K562 (cell line): ENCODE measurements at regions not wholly inside any gene's neighbourhood (a gene's known extent, or its start where the extent isn't known, plus 50 kb on each side); places are given as distances from the start of the nearest gene placed in this dataset.

Experiments
- ATF1 ChIP-seq, 2 experiments: fragments of 450-650 bp in 1 of 2; IDR thresholded peaks; 2 replicates each; pipeline ENCODE4 v1.6.1; 2016; ENCODE audit warnings: missing compliant biosample characterization in 1 of 2, missing genetic modification characterization in 1 of 2
- CBFA2T3 ChIP-seq: fragments of 450-650 bp; IDR thresholded peaks from 2 replicates; pipeline ENCODE4 v1.6.1; 2017
- DNMT1 ChIP-seq: fragments of 450-650 bp; IDR thresholded peaks from 2 replicates; pipeline ENCODE4 v1.6.1; 2016; ENCODE audit warnings: antibody characterized with exemption, mild to moderate bottlenecking
- FOSL1 ChIP-seq: fragments of 200-800 bp; sonication (Bioruptor generic); conservative IDR thresholded peaks from 2 replicates; pipeline ENCODE4 v1.6.1; 2016; ENCODE audit warnings: missing genetic modification characterization, missing compliant biosample characterization
- GATAD2A ChIP-seq: fragments of 450-650 bp; IDR thresholded peaks from 2 replicates; pipeline ENCODE4 v1.6.1; 2017
- JUN ChIP-seq, 2 experiments: sonication (generic) in 1 of 2; formaldehyde crosslinking in 1 of 2; IDR thresholded peaks; 2 replicates each; pipeline versions ENCODE4 v1.6.1 to v1.8.0; 2012 to 2022; ENCODE audit warnings: borderline replicate concordance in 2 of 2, mild to moderate bottlenecking in 2 of 2, improper control_type of control experiment in 1 of 2, low read depth in 1 of 2, low read length in 1 of 2, missing genetic modification reagents in 1 of 2
- RHOXF2B ChIP-seq: fragments of 250-450 bp; sonication (Bioruptor Pico); conservative IDR thresholded peaks from 2 replicates; pipeline ENCODE4 v1.5.1; 2021
- SIX5 ChIP-seq, 2 experiments: IDR thresholded peaks; 2 replicates each; pipeline ENCODE4 v1.6.1; 2011; ENCODE audit warnings: low read length in 2 of 2, borderline replicate concordance in 1 of 2, low read depth in 1 of 2, mild to moderate bottlenecking in 1 of 2, moderate library complexity in 1 of 2; ENCODE audit not compliant: insufficient read depth in 1 of 2
- TCF7 ChIP-seq: sonication (generic); IDR thresholded peaks from 2 replicates; pipeline ENCODE4 v1.6.1; 2016; ENCODE audit warnings: antibody characterized with exemption, borderline replicate concordance
- TOE1 ChIP-seq, 2 experiments: fragments of 450-650 bp in 1 of 2; sonication (generic) in 1 of 2; formaldehyde crosslinking in 1 of 2; IDR thresholded peaks; 2 replicates each; pipeline versions ENCODE4 v1.7.1 to v1.8.0; 2016 to 2022; ENCODE audit warnings: borderline replicate concordance in 2 of 2, mild to moderate bottlenecking in 2 of 2, antibody characterized with exemption in 1 of 2, inconsistent platforms in 1 of 2, low read depth in 1 of 2, missing genetic modification reagents in 1 of 2, moderate library complexity in 1 of 2
- YBX1 ChIP-seq: fragments of 450-650 bp; IDR thresholded peaks from 2 replicates; pipeline ENCODE4 v1.7.1; 2016; ENCODE audit warnings: mild to moderate bottlenecking
- ZNF212 ChIP-seq: fragments of 450-650 bp; formaldehyde crosslinking; IDR thresholded peaks from 2 replicates; pipeline ENCODE4 v1.4.0; 2020; ENCODE audit warnings: mild to moderate bottlenecking
- ZNF24 ChIP-seq: fragments of 450-650 bp; IDR thresholded peaks from 2 replicates; pipeline ENCODE4 v1.6.1; 2016
- ZNF280A ChIP-seq: fragments of 450-650 bp; IDR thresholded peaks from 2 replicates; pipeline ENCODE4 v1.6.1; 2018; ENCODE audit warnings: mild to moderate bottlenecking, low read depth; ENCODE audit not compliant: partially characterized antibody
- ZNF431 ChIP-seq: sonication (generic); formaldehyde crosslinking; IDR thresholded peaks from 2 replicates; pipeline ENCODE4 v1.8.0; 2022; ENCODE audit warnings: mild to moderate bottlenecking, missing genetic modification reagents
- TF ChIP-seq, protein P1 (sequence below): IDR thresholded peaks from 3 replicates; pipeline ENCODE4 v1.6.1; 2011; ENCODE audit warnings: borderline replicate concordance, mild to moderate bottlenecking; ENCODE audit not compliant: insufficient read length, insufficient read depth
- TF ChIP-seq, protein P2 (sequence below), 2 experiments: fragments of 450-650 bp; IDR thresholded peaks; 2 replicates each; pipeline ENCODE4 v1.6.1; 2018; ENCODE audit warnings: mild to moderate bottlenecking in 2 of 2, low read depth in 1 of 2; ENCODE audit not compliant: partially characterized antibody in 2 of 2
- TF ChIP-seq, protein P3 (sequence below): IDR thresholded peaks from 2 replicates; pipeline ENCODE4 v1.6.1; 2014; ENCODE audit warnings: antibody characterized with exemption
- TF ChIP-seq, protein P4 (sequence below): fragments of 450-650 bp; formaldehyde crosslinking; IDR thresholded peaks from 2 replicates; pipeline ENCODE4 v1.4.0; 2022; ENCODE audit warnings: mild to moderate bottlenecking, moderate library complexity

DNA sequence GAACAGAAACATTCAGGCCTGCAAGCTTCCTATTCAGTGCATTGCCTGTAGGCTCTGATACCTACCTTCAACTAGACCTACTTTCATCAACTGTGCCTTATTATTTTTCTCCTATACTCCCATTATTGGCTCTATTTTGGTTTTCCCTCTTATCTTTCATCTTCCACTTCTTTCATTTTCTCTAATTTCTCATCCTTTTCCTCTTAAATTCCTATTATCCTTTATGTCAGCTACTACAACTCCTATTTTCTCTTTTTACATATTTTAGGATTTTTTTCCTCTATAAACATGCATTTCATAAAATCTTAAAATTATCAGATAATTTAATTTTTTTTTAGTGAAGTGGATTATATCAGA is 61.6 kb upstream of the PRDM8 start (continued):
- TF ChIP-seq FOSL1 (tag) (no peak; the same call in 1 of the 2 replicates), ZNF280A (no peak), GATAD2A (no peak), TOE1 (IDR thresholded peaks at IDR 0.05; ENCODE audit: borderline replicate concordance) (0 out of 2 replicates have a peak, but pooled peaks have one; percentile 49), TOE1 (CRISPR knock-in tag; IDR thresholded peaks at IDR 0.05; ENCODE audit: borderline replicate concordance, low read depth) (no peak), ZNF212 (CRISPR knock-in tag) (no peak), TCF7 (no peak), JUN (IDR thresholded peaks at IDR 0.05; ENCODE audit: borderline replicate concordance, low read depth, low read length) (no peak), JUN (CRISPR knock-in tag; IDR thresholded peaks at IDR 0.05; ENCODE audit: borderline replicate concordance) (no peak), ZNF24 (no peak), DNMT1 (no peak), YBX1 (no peak), ATF1 (CRISPR knock-in tag; IDR thresholded peaks at IDR 0.05) (no peak), ATF1 (tag; IDR thresholded peaks at IDR 0.05) (peak; percentile 10; the same call in 1 of the 2 replicates), RHOXF2B (CRISPR knock-in tag) (no peak), ZNF431 (CRISPR knock-in tag) (no peak), SIX5 (IDR thresholded peaks at IDR 0.05; ENCODE audit: borderline replicate concordance in 1 of 2, insufficient read depth in 1 of 2, low read depth in 1 of 2, low read length in 2 of 2) (no peak), CBFA2T3 (no peak)
- TF ChIP-seq, protein P1, sequence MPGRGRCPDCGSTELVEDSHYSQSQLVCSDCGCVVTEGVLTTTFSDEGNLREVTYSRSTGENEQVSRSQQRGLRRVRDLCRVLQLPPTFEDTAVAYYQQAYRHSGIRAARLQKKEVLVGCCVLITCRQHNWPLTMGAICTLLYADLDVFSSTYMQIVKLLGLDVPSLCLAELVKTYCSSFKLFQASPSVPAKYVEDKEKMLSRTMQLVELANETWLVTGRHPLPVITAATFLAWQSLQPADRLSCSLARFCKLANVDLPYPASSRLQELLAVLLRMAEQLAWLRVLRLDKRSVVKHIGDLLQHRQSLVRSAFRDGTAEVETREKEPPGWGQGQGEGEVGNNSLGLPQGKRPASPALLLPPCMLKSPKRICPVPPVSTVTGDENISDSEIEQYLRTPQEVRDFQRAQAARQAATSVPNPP: no peak
- TF ChIP-seq, protein P2, sequence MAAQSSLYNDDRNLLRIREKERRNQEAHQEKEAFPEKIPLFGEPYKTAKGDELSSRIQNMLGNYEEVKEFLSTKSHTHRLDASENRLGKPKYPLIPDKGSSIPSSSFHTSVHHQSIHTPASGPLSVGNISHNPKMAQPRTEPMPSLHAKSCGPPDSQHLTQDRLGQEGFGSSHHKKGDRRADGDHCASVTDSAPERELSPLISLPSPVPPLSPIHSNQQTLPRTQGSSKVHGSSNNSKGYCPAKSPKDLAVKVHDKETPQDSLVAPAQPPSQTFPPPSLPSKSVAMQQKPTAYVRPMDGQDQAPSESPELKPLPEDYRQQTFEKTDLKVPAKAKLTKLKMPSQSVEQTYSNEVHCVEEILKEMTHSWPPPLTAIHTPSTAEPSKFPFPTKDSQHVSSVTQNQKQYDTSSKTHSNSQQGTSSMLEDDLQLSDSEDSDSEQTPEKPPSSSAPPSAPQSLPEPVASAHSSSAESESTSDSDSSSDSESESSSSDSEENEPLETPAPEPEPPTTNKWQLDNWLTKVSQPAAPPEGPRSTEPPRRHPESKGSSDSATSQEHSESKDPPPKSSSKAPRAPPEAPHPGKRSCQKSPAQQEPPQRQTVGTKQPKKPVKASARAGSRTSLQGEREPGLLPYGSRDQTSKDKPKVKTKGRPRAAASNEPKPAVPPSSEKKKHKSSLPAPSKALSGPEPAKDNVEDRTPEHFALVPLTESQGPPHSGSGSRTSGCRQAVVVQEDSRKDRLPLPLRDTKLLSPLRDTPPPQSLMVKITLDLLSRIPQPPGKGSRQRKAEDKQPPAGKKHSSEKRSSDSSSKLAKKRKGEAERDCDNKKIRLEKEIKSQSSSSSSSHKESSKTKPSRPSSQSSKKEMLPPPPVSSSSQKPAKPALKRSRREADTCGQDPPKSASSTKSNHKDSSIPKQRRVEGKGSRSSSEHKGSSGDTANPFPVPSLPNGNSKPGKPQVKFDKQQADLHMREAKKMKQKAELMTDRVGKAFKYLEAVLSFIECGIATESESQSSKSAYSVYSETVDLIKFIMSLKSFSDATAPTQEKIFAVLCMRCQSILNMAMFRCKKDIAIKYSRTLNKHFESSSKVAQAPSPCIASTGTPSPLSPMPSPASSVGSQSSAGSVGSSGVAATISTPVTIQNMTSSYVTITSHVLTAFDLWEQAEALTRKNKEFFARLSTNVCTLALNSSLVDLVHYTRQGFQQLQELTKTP (IDR thresholded peaks at IDR 0.05; ENCODE audit: low read depth in 1 of 2, partially characterized antibody in 2 of 2): peak in 1 of 2 experiments; percentile 37
- TF ChIP-seq, protein P3, sequence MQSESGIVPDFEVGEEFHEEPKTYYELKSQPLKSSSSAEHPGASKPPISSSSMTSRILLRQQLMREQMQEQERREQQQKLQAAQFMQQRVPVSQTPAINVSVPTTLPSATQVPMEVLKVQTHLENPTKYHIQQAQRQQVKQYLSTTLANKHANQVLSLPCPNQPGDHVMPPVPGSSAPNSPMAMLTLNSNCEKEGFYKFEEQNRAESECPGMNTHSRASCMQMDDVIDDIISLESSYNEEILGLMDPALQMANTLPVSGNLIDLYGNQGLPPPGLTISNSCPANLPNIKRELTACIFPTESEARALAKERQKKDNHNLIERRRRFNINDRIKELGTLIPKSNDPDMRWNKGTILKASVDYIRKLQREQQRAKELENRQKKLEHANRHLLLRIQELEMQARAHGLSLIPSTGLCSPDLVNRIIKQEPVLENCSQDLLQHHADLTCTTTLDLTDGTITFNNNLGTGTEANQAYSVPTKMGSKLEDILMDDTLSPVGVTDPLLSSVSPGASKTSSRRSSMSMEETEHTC: no peak
- TF ChIP-seq, protein P4, sequence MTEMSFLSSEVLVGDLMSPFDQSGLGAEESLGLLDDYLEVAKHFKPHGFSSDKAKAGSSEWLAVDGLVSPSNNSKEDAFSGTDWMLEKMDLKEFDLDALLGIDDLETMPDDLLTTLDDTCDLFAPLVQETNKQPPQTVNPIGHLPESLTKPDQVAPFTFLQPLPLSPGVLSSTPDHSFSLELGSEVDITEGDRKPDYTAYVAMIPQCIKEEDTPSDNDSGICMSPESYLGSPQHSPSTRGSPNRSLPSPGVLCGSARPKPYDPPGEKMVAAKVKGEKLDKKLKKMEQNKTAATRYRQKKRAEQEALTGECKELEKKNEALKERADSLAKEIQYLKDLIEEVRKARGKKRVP: no peak
